Mucosa of stomach (tissue), 1 donor: ENCODE measurements at regions not wholly inside any gene's neighbourhood (a gene's known extent, or its start where the extent isn't known, plus 50 kb on each side); places are given as distances from the start of the nearest gene placed in this dataset.
"Not testable (repeated sequence)": the region's sequence is repeated elsewhere in the genome, so short reads cannot be mapped to it uniquely, and the experiment has no call there.

Source experiments
- H3K27me3 ChIP-seq: one replicate; pipeline ENCODE4 v1.7.0; 2013; ENCODE audit warnings: mild to moderate bottlenecking, low read length; ENCODE audit not compliant: control insufficient read depth, insufficient read depth
- H3K36me3 ChIP-seq: one replicate; pipeline ENCODE4 v1.7.0; 2013; ENCODE audit warnings: low read length; ENCODE audit not compliant: control insufficient read depth, insufficient read depth
- H3K4me1 ChIP-seq: one replicate; pipeline ENCODE4 v1.7.0; 2013; ENCODE audit warnings: mild to moderate bottlenecking, low read length; ENCODE audit not compliant: control insufficient read depth, insufficient read depth
- H3K4me3 ChIP-seq: one replicate; pipeline ENCODE4 v1.7.0; 2013; ENCODE audit warnings: low read length
- H3K9ac ChIP-seq: one replicate; pipeline ENCODE4 v1.7.0; 2013; ENCODE audit warnings: mild to moderate bottlenecking, low read length, moderate library complexity
- H3K9me3 ChIP-seq: one replicate; pipeline ENCODE4 v1.7.0; 2013; ENCODE audit warnings: mild to moderate bottlenecking, low read length, moderate library complexity; ENCODE audit not compliant: control insufficient read depth
- donor health status: Pancreatic carcinoma.

- no peaks in the 10 kb centered on the region for H3K9me3 ChIP-seq
- no peaks in the 10 kb centered on the region for H3K36me3 ChIP-seq
- no peaks in the 10 kb centered on the region for H3K27me3 ChIP-seq
Measured at GRCh38 chr12:128021561-128021960, 245.4 kb upstream of the TMEM132C start.

GRCh38 chr12:128025589-128026245 is 241.3 kb upstream of the TMEM132C start:
- H3K27me3 ChIP-seq, result no peaks in the 10 kb centered on the region
- no peak overlapping the region for H3K4me3 ChIP-seq
- H3K36me3 ChIP-seq, result no peaks in the 10 kb centered on the region
- H3K4me1 ChIP-seq, result no peaks in the 10 kb centered on the region
- no peak overlapping the region for H3K9ac ChIP-seq
- H3K9me3 ChIP-seq, result no peaks in the 10 kb centered on the region

More at GRCh38 chr12:128021561-128021960, 245.4 kb upstream of the TMEM132C start:
- Histone ChIP-seq H3K4me3 (no peak overlapping the region), H3K4me1 (no peaks in the 10 kb centered on the region), H3K9ac (no peak overlapping the region)

GRCh38 chr12:128026696-128027574 is 240.0 kb upstream of the TMEM132C start:
- Histone ChIP-seq H3K4me3 (no peak overlapping the region), H3K27me3 (no peaks in the 10 kb centered on the region), H3K9me3 (no peaks in the 10 kb centered on the region), H3K36me3 (no peaks in the 10 kb centered on the region), H3K9ac (no peak overlapping the region), H3K4me1 (no peaks in the 10 kb centered on the region)

- H3K4me3 ChIP-seq, result no peak overlapping the region
- H3K27me3 ChIP-seq, result no peaks in the 10 kb centered on the region
- H3K4me1 ChIP-seq, result no peaks in the 10 kb centered on the region
- H3K36me3 ChIP-seq, result no peaks in the 10 kb centered on the region
- H3K9ac ChIP-seq, result no peak overlapping the region
- H3K9me3 ChIP-seq, result no peaks in the 10 kb centered on the region
Measured at GRCh38 chr12:128033473-128033872, 233.5 kb upstream of the TMEM132C start.

GRCh38 chr12:128040971-128041370 is 226.0 kb upstream of the TMEM132C start:
- H3K36me3 ChIP-seq, result no peaks in the 10 kb centered on the region
- no peaks in the 10 kb centered on the region for H3K4me1 ChIP-seq
- H3K9me3 ChIP-seq, result no peaks in the 10 kb centered on the region
- no peaks in the 10 kb centered on the region for H3K27me3 ChIP-seq
- no peak overlapping the region for H3K4me3 ChIP-seq
- H3K9ac ChIP-seq, result no peak overlapping the region

GRCh38 chr12:128042283-128042682 is 224.7 kb upstream of the TMEM132C start:
- H3K4me1 ChIP-seq, H3K9ac ChIP-seq, H3K36me3 ChIP-seq, H3K27me3 ChIP-seq, H3K9me3 ChIP-seq, H3K4me3 ChIP-seq: not testable (repeated sequence)

GRCh38 chr12:128042825-128043224 is 224.1 kb upstream of the TMEM132C start:
- Histone ChIP-seq H3K4me1 (no peaks in the 10 kb centered on the region), H3K9ac (no peak overlapping the region)

GRCh38 chr12:128043317-128043716 is 223.7 kb upstream of the TMEM132C start:
- Histone ChIP-seq H3K9ac (no peak overlapping the region), H3K9me3 (no peaks in the 10 kb centered on the region), H3K4me1 (no peaks in the 10 kb centered on the region), H3K4me3 (no peak overlapping the region), H3K36me3 (no peaks in the 10 kb centered on the region), H3K27me3 (no peaks in the 10 kb centered on the region)

More at GRCh38 chr12:128042825-128043224, 224.1 kb upstream of the TMEM132C start:
- Histone ChIP-seq H3K27me3 (no peaks in the 10 kb centered on the region), H3K4me3 (no peak overlapping the region), H3K9me3 (no peaks in the 10 kb centered on the region), H3K36me3 (no peaks in the 10 kb centered on the region)

GRCh38 chr12:128047266-128048060 is 219.5 kb upstream of the TMEM132C start:
- no peak overlapping the region for H3K9ac ChIP-seq
- no peaks in the 10 kb centered on the region for H3K4me1 ChIP-seq
- H3K9me3 ChIP-seq, result no peaks in the 10 kb centered on the region
- no peaks in the 10 kb centered on the region for H3K27me3 ChIP-seq
- no peaks in the 10 kb centered on the region for H3K36me3 ChIP-seq
- no peak overlapping the region for H3K4me3 ChIP-seq

GRCh38 chr12:128052331-128052730 is 214.6 kb upstream of the TMEM132C start:
- Histone ChIP-seq H3K9me3 (no peaks in the 10 kb centered on the region), H3K9ac (no peak overlapping the region), H3K36me3 (no peaks in the 10 kb centered on the region), H3K27me3 (no peaks in the 10 kb centered on the region), H3K4me3 (no peak overlapping the region), H3K4me1 (no peaks in the 10 kb centered on the region)

GRCh38 chr12:128052777-128053176 is 214.2 kb upstream of the TMEM132C start:
- Histone ChIP-seq H3K4me1 (no peaks in the 10 kb centered on the region), H3K4me3 (no peak overlapping the region), H3K36me3 (no peaks in the 10 kb centered on the region), H3K9me3 (no peaks in the 10 kb centered on the region), H3K9ac (no peak overlapping the region), H3K27me3 (no peaks in the 10 kb centered on the region)

- Histone ChIP-seq H3K9me3 (no peaks in the 10 kb centered on the region), H3K4me1 (no peaks in the 10 kb centered on the region), H3K9ac (no peak overlapping the region), H3K4me3 (no peak overlapping the region), H3K36me3 (no peaks in the 10 kb centered on the region), H3K27me3 (no peaks in the 10 kb centered on the region)
Measured at GRCh38 chr12:128055567-128055966, 211.4 kb upstream of the TMEM132C start.
